HEK293 (cell line): ENCODE measurements at regions not wholly inside any gene's neighbourhood (a gene's known extent, or its start where the extent isn't known, plus 50 kb on each side); places are given as distances from the start of the nearest gene placed in this dataset.

Source experiments
- CTCF ChIA-PET: fragments of 350-600 bp; formaldehyde crosslinking; extraction: SDS; loops from one replicate; lab custom pipeline; 2021; ENCODE audit warnings: antibody characterized with exemption; lab: Yijun Ruan, JAX
- POLR2A ChIA-PET: fragments of 300-600 bp; formaldehyde crosslinking; extraction: SDS; loops from one replicate; lab custom pipeline; 2020; ENCODE audit warnings: antibody characterized with exemption, inconsistent platforms; lab: Yijun Ruan, JAX
- H3K27ac ChIP-seq: fragments of 200-500 bp; sonication (Bioruptor generic); 2 replicates; pipeline ENCODE4 v1.5.1; 2014; ENCODE audit warnings: low read depth, low read length, control low read depth, inconsistent platforms; ENCODE audit errors: extremely low read depth
- H3K36me3 ChIP-seq, 2 experiments: fragments of 200-500 bp in 1 of 2; sonication (Bioruptor generic) in 1 of 2; 1 replicate in 1 of 2; 2 replicates in 1 of 2; pipeline ENCODE4 v1.5.1; 2014 to 2017; ENCODE audit warnings: inconsistent platforms in 2 of 2, low read length in 2 of 2; ENCODE audit not compliant: control insufficient read depth in 2 of 2, insufficient read depth in 1 of 2
- H3K4me1 ChIP-seq: fragments of 200-500 bp; sonication (Bioruptor generic); 2 replicates; pipeline ENCODE4 v1.5.1; 2014; ENCODE audit warnings: mild to moderate bottlenecking, low read length, inconsistent platforms; ENCODE audit not compliant: control insufficient read depth, insufficient read depth
- H3K4me3 ChIP-seq: 2 replicates; pipeline ENCODE4 v1.5.1; 2011; ENCODE audit warnings: low read depth, mild to moderate bottlenecking, control low read depth, low read length, moderate library complexity
- H3K9me3 ChIP-seq: fragments of 200-500 bp; sonication (Bioruptor generic); 2 replicates; pipeline ENCODE4 v1.5.1; 2014; ENCODE audit warnings: low read depth, low read length, inconsistent platforms; ENCODE audit not compliant: control insufficient read depth, insufficient read depth
- FEZF1 ChIP-seq: fragments of 450-650 bp; formaldehyde crosslinking; IDR thresholded peaks from 2 replicates; pipeline ENCODE4 v1.5.1; 2016; ENCODE audit warnings: missing biosample characterization, missing genetic modification characterization
- MYNN ChIP-seq: fragments of 450-650 bp; formaldehyde crosslinking; IDR thresholded peaks from 2 replicates; pipeline ENCODE4 v1.5.1; 2016; ENCODE audit warnings: missing biosample characterization, missing genetic modification characterization, borderline replicate concordance
- PRDM1 ChIP-seq: fragments of 450-650 bp; formaldehyde crosslinking; IDR thresholded peaks from 2 replicates; pipeline ENCODE4; 2016; ENCODE audit warnings: missing biosample characterization, missing genetic modification characterization
- PRDM10 ChIP-seq: fragments of 450-650 bp; formaldehyde crosslinking; IDR thresholded peaks from 2 replicates; pipeline ENCODE4 v1.5.1; 2016; ENCODE audit warnings: missing biosample characterization, missing genetic modification characterization
- SCRT2 ChIP-seq: fragments of 450-650 bp; formaldehyde crosslinking; IDR thresholded peaks from 2 replicates; pipeline ENCODE4 v1.5.1; 2016; ENCODE audit warnings: missing biosample characterization, missing genetic modification characterization
- TRIM28 ChIP-seq: IDR thresholded peaks from 2 replicates; pipeline ENCODE4 v1.6.1; 2011; ENCODE audit warnings: low read length, control low read depth, borderline replicate concordance
- ZBTB17 ChIP-seq: fragments of 450-650 bp; formaldehyde crosslinking; IDR thresholded peaks from 2 replicates; pipeline ENCODE4 v1.5.1; 2016; ENCODE audit warnings: missing biosample characterization, missing genetic modification characterization
- ZBTB20 ChIP-seq: fragments of 450-650 bp; formaldehyde crosslinking; IDR thresholded peaks from 2 replicates; pipeline ENCODE4 v1.5.1; 2016; ENCODE audit warnings: missing biosample characterization, missing genetic modification characterization
- ZEB2 ChIP-seq: fragments of 450-650 bp; formaldehyde crosslinking; IDR thresholded peaks from 2 replicates; pipeline ENCODE4 v1.5.1; 2016; ENCODE audit warnings: missing biosample characterization, missing genetic modification characterization
- ZNF10 ChIP-seq: fragments of 450-650 bp; formaldehyde crosslinking; IDR thresholded peaks from 2 replicates; pipeline ENCODE4 v1.5.1; 2017; ENCODE audit warnings: missing biosample characterization, missing genetic modification characterization
- ZNF529 ChIP-seq: fragments of 450-650 bp; formaldehyde crosslinking; IDR thresholded peaks from 2 replicates; pipeline ENCODE4 v1.5.1; 2017; ENCODE audit warnings: missing genetic modification characterization, missing biosample characterization; ENCODE audit not compliant: insufficient replicate concordance
- ZNF561 ChIP-seq: fragments of 450-650 bp; IDR thresholded peaks from 2 replicates; pipeline ENCODE4 v1.5.1; 2018; ENCODE audit warnings: missing biosample characterization, missing genetic modification characterization, borderline replicate concordance
- ZNF624 ChIP-seq: fragments of 450-650 bp; formaldehyde crosslinking; IDR thresholded peaks from 2 replicates; pipeline ENCODE4 v1.5.1; 2017; ENCODE audit warnings: missing biosample characterization, missing genetic modification characterization
- ZNF629 ChIP-seq: fragments of 450-650 bp; formaldehyde crosslinking; IDR thresholded peaks from 2 replicates; pipeline ENCODE4 v1.5.1; 2017; ENCODE audit warnings: missing biosample characterization, missing genetic modification characterization
- ZNF654 ChIP-seq: fragments of 450-650 bp; formaldehyde crosslinking; IDR thresholded peaks from 2 replicates; pipeline ENCODE4 v1.5.1; 2016; ENCODE audit warnings: low read depth, missing biosample characterization, missing genetic modification characterization
- ZNF777 ChIP-seq: fragments of 450-650 bp; formaldehyde crosslinking; IDR thresholded peaks from 2 replicates; pipeline ENCODE4 v1.5.1; 2017; ENCODE audit warnings: missing biosample characterization, missing genetic modification characterization, borderline replicate concordance
- ZSCAN23 ChIP-seq: fragments of 450-650 bp; formaldehyde crosslinking; IDR thresholded peaks from 2 replicates; pipeline ENCODE4 v1.5.1; 2016; ENCODE audit warnings: missing biosample characterization, missing genetic modification characterization
- TF ChIP-seq, protein P1 (sequence below): fragments of 450-650 bp; formaldehyde crosslinking; conservative IDR thresholded peaks from 2 replicates; pipeline ENCODE4 v1.5.1; 2016; ENCODE audit warnings: low read depth, missing biosample characterization, missing genetic modification characterization
- TF ChIP-seq, protein P2 (sequence below): fragments of 450-650 bp; formaldehyde crosslinking; IDR thresholded peaks from 2 replicates; pipeline ENCODE4 v1.5.1; 2016; ENCODE audit warnings: missing biosample characterization, missing genetic modification characterization

DNA sequence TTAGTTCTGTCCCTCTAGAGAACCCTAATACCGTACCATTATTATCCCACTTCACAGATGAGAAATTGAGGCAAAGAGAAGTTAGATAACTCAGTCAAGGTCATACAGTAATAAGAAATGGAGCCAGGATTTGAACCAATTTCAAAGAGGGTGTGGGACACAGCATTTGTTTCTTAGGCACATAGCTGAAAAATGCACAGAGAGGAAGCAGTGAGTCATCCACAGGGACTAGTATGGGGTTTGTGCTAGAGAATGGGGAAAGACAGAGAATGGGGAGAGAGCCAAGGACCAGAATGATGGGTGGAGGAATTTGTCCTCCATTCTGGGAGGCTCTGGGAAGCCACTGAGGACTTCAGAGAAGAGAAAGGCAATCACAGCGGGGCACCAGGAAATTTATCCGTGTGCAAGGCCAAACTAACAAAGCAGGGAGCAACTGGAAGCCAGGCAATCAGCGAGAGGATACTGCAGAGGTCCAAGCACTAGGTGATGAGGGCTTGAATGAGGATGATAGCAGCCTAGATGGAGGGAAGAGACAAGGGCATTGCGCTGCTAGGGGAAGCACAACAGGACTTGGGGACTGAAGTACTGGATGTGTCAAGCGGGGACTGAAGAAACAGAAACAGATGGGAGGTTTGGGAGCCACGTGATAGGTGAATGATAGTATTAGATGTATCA, 78.1 kb upstream of the ZFHX3 start:
- Histone ChIP-seq H3K36me3 (no peaks in the 10 kb centered on the region), H3K4me1 (peaks cover 10% of the 10 kb centered on the region), H3K27ac (no peak overlapping the region)
- CTCF ChIA-PET: interaction anchor here (0.7 kb wide), 1 partner anchor 26 kb away, joined by 6 read pairs; no protein-coding TSS in a partner anchor
- TF ChIP-seq ZBTB17 (tag by site-specific recombination): no peak
- peak; percentile 34; the same call in 1 of the 2 replicates for TF ChIP-seq PRDM1 (tag by site-specific recombination)
- TF ChIP-seq, all 188 proteins: peak for 1
- Histone ChIP-seq H3K4me3 (no peak overlapping the region), H3K9me3 (no peaks in the 10 kb centered on the region)
- POLR2A ChIA-PET: no interaction called here

GRCh38 chr16:73124665-73125375, 76.9 kb upstream of the ZFHX3 start:
- H3K4me1 ChIP-seq: peaks cover 7% of the 10 kb centered on the region
- ChIA-PET POLR2A (interaction anchor here (1.0 to 1.2 kb wide), 3 partner anchors 26 to 78 kb away, joined by 3 read pairs; no protein-coding TSS in a partner anchor), CTCF (interaction anchor here (0.5 to 0.9 kb wide), 2 partner anchors 46 to 268 kb away, joined by 3 to 5 read pairs; no protein-coding TSS in a partner anchor)
- H3K4me3 ChIP-seq: no peak overlapping the region
- no peaks in the 10 kb centered on the region for H3K36me3 ChIP-seq
- TF ChIP-seq ZBTB20 (tag by site-specific recombination) (peak; percentile 62; the same call in 1 of the 2 replicates), ZEB2 (tag by site-specific recombination) (0 out of 2 replicates have a peak, but pooled peaks have one; percentile 7), TRIM28 (peak; percentile 8; the same call in 1 of the 2 replicates), PRDM10 (peak; percentile 48; the same call in 1 of the 2 replicates), ZNF529 (tag by site-specific recombination) (no peak)
- TF ChIP-seq, protein P1, sequence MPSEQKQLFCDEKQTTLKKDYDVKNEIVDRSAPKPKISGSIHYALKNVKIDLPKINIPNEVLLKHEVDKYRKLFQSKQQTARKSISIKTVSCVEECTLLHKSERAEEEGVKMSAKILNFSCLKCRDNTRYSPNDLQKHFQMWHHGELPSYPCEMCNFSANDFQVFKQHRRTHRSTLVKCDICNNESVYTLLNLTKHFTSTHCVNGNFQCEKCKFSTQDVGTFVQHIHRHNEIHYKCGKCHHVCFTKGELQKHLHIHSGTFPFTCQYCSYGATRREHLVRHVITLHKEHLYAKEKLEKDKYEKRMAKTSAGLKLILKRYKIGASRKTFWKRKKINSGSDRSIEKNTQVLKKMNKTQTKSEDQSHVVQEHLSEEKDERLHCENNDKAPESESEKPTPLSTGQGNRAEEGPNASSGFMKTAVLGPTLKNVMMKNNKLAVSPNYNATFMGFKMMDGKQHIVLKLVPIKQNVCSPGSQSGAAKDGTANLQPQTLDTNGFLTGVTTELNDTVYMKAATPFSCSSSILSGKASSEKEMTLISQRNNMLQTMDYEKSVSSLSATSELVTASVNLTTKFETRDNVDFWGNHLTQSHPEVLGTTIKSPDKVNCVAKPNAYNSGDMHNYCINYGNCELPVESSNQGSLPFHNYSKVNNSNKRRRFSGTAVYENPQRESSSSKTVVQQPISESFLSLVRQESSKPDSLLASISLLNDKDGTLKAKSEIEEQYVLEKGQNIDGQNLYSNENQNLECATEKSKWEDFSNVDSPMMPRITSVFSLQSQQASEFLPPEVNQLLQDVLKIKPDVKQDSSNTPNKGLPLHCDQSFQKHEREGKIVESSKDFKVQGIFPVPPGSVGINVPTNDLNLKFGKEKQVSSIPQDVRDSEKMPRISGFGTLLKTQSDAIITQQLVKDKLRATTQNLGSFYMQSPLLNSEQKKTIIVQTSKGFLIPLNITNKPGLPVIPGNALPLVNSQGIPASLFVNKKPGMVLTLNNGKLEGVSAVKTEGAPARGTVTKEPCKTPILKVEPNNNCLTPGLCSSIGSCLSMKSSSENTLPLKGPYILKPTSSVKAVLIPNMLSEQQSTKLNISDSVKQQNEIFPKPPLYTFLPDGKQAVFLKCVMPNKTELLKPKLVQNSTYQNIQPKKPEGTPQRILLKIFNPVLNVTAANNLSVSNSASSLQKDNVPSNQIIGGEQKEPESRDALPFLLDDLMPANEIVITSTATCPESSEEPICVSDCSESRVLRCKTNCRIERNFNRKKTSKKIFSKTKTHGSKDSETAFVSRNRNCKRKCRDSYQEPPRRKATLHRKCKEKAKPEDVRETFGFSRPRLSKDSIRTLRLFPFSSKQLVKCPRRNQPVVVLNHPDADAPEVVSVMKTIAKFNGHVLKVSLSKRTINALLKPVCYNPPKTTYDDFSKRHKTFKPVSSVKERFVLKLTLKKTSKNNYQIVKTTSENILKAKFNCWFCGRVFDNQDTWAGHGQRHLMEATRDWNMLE: no peak
- H3K27ac ChIP-seq: 0 out of 2 replicates have a peak overlapping the region, but pooled peaks have one; percentile 41
- H3K9me3 ChIP-seq: no peaks in the 10 kb centered on the region

DNA sequence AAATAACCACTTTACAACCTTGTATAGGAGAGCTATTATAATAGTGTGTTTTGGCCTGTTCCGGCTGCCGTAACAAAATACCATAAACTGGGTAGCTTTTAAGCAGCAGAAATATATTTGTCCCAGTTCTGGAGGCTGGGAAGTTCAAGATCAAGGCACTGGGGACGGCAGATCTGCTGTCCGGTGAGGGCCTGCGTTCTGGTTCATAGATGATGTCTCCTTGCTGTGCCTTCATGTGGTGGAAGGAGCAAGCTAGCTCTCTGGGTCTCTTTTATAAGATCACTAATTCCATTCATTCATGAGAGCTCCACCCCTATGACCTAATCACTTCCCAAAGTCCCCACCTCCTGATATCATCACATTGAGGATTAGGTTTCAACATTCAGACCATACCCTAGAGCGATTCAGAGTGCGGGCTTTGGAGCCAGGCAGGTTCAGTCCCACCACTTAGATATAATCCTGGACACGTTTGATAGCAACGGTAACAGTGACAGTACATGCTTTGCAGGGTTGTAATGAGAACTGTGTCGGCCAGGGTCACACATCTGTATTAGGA, 76.2 kb upstream of the ZFHX3 start:
- Histone ChIP-seq H3K36me3 (no peaks in the 10 kb centered on the region), H3K9me3 (no peaks in the 10 kb centered on the region), H3K4me1 (peaks cover 7% of the 10 kb centered on the region), H3K27ac (0 out of 2 replicates have a peak overlapping the region, but pooled peaks have one; percentile 41), H3K4me3 (no peak overlapping the region)
- POLR2A ChIA-PET: interaction anchor here (1.0 to 1.2 kb wide), 2 partner anchors 65 to 77 kb away, joined by 3 read pairs; no protein-coding TSS in a partner anchor
- CTCF ChIA-PET: interaction anchor here (0.5 to 1.3 kb wide), 3 partner anchors 13 to 267 kb away, joined by 3 read pairs; no protein-coding TSS in a partner anchor
- TF ChIP-seq ZNF777 (tag by site-specific recombination) (no peak), ZNF629 (tag by site-specific recombination) (peak; percentile 86), ZNF10 (0 out of 2 replicates have a peak, but pooled peaks have one; percentile 19), ZNF561 (0 out of 2 replicates have a peak, but pooled peaks have one; percentile 43), ZSCAN23 (tag by site-specific recombination) (no peak), SCRT2 (tag by site-specific recombination) (no peak), MYNN (tag by site-specific recombination) (no peak), FEZF1 (no peak), ZNF654 (tag by site-specific recombination) (no peak), ZNF624 (tag by site-specific recombination) (no peak)
- TF ChIP-seq, protein P2, sequence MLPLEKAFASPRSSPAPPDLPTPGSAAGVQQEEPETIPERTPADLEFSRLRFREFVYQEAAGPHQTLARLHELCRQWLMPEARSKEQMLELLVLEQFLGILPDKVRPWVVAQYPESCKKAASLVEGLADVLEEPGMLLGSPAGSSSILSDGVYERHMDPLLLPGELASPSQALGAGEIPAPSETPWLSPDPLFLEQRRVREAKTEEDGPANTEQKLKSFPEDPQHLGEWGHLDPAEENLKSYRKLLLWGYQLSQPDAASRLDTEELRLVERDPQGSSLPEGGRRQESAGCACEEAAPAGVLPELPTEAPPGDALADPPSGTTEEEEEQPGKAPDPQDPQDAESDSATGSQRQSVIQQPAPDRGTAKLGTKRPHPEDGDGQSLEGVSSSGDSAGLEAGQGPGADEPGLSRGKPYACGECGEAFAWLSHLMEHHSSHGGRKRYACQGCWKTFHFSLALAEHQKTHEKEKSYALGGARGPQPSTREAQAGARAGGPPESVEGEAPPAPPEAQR: no peak
